ENCODE measurements at regions not wholly inside any gene's neighbourhood (a gene's known extent, or its start where the extent isn't known, plus 50 kb on each side); places are given as distances from the start of the nearest gene placed in this dataset.

GRCh38 chr9:105842023-105842644, 147.8 kb downstream of the TMEM38B start:
- 50% methylated on average over 4 of the region's 4 CpGs for WGBS
- intact Hi-C loops (cut with DNase I) = loop anchor here (5.0 kb wide), 1 partner anchor 1330 kb away; no protein-coding TSS in a partner anchor
- H3K36me3 ChIP-seq = no peaks in the 10 kb centered on the region
- TF ChIP-seq CTCF (IDR thresholded peaks at IDR 0.05) (peak; percentile 51 to 74 (median 62)), POLR2A (IDR thresholded peaks at IDR 0.05) (no peak)
- DNase-seq (ENCODE audit: low spot score) = no peak
- H3K27ac ChIP-seq = no peak overlapping the region
- no peak overlapping the region for H3K4me3 ChIP-seq
- no peaks in the 10 kb centered on the region for H3K4me1 ChIP-seq (replicated peaks)
- no peaks in the 10 kb centered on the region for H3K9me3 ChIP-seq
- H3K27me3 ChIP-seq (replicated peaks; ENCODE audit: insufficient read depth) = peaks cover 3% of the 10 kb centered on the region

- WGBS = 91% methylated on average over 1 of the region's 1 CpG
- H3K4me3 ChIP-seq = no peak overlapping the region
- H3K4me1 ChIP-seq (replicated peaks) = no peaks in the 10 kb centered on the region
- no peak for DNase-seq (ENCODE audit: low spot score)
- peaks cover 3% of the 10 kb centered on the region for H3K27me3 ChIP-seq (replicated peaks; ENCODE audit: insufficient read depth)
- TF ChIP-seq CTCF (IDR thresholded peaks at IDR 0.05) (no peak), POLR2AphosphoS5 (IDR thresholded peaks at IDR 0.05) (no peak), POLR2A (IDR thresholded peaks at IDR 0.05) (no peak)
- H3K36me3 ChIP-seq = no peaks in the 10 kb centered on the region
- no peak overlapping the region for H3K27ac ChIP-seq
- no peaks in the 10 kb centered on the region for H3K9me3 ChIP-seq
- intact Hi-C loops (cut with DNase I) = no loop called here
These were observed 152.5 kb downstream of the TMEM38B start for GRCh38 chr9:105846825-105847224.

GRCh38 chr9:105850852-105851500, 156.6 kb downstream of the TMEM38B start:
- no peak for DNase-seq (ENCODE audit: low spot score)
- Histone ChIP-seq H3K27ac (no peak overlapping the region), H3K9me3 (no peaks in the 10 kb centered on the region), H3K4me3 (no peak overlapping the region), H3K4me1 (replicated peaks) (no peaks in the 10 kb centered on the region), H3K27me3 (replicated peaks; ENCODE audit: insufficient read depth) (peaks cover 2% of the 10 kb centered on the region), H3K36me3 (no peaks in the 10 kb centered on the region)
- intact Hi-C loops (cut with DNase I) = no loop called here
- no peak for TF ChIP-seq POLR2A (IDR thresholded peaks at IDR 0.05)
- TF ChIP-seq CTCF (IDR thresholded peaks at IDR 0.05) = no peak
- TF ChIP-seq POLR2AphosphoS5 (IDR thresholded peaks at IDR 0.05) = no peak
- 92% methylated on average over 4 of the region's 4 CpGs for WGBS

- Histone ChIP-seq H3K36me3 (no peaks in the 10 kb centered on the region), H3K4me3 (no peak overlapping the region), H3K27ac (no peak overlapping the region), H3K9me3 (no peaks in the 10 kb centered on the region), H3K4me1 (replicated peaks) (no peaks in the 10 kb centered on the region), H3K27me3 (replicated peaks; ENCODE audit: insufficient read depth) (no peaks in the 10 kb centered on the region)
- 90% methylated on average over 1 of the region's 1 CpG for WGBS
- TF ChIP-seq POLR2AphosphoS5 (IDR thresholded peaks at IDR 0.05) = no peak
- TF ChIP-seq POLR2A (IDR thresholded peaks at IDR 0.05) = no peak
- TF ChIP-seq CTCF (IDR thresholded peaks at IDR 0.05) = no peak
- intact Hi-C loops (cut with DNase I) = no loop called here
- no peak for DNase-seq (ENCODE audit: low spot score)
These were observed 159.9 kb downstream of the TMEM38B start for GRCh38 chr9:105854026-105854782.
